ENCODE measurements at regions not wholly inside any gene's neighbourhood (a gene's known extent, or its start where the extent isn't known, plus 50 kb on each side); places are given as distances from the start of the nearest gene placed in this dataset.

GRCh38 chr1:219526074-219526473 is 86.8 kb downstream of the ZC3H11B start (continued):
- TF ChIP-seq CTCF (IDR thresholded peaks at IDR 0.05; ENCODE audit: control extremely low read depth in 1 of 3, insufficient read depth in 1 of 3, low read depth in 1 of 3, low read length in 3 of 3) (no peak), JUND (IDR thresholded peaks at IDR 0.05; ENCODE audit: low read length) (no peak), SIN3A (conservative IDR thresholded peaks at IDR 0.05 in 1 of 2, IDR thresholded peaks at IDR 0.05 in 1 of 2; ENCODE audit: low read depth in 1 of 2, low read length in 2 of 2) (no peak), RAD21 (IDR thresholded peaks at IDR 0.05 in 1 of 2, conservative IDR thresholded peaks at IDR 0.05 in 1 of 2; ENCODE audit: low read depth in 2 of 2, low read length in 2 of 2) (no peak), MAFK (IDR thresholded peaks at IDR 0.05; ENCODE audit: low read depth, low read length) (no peak), YY1 (IDR thresholded peaks at IDR 0.05; ENCODE audit: low read depth, low read length) (no peak), TCF12 (IDR thresholded peaks at IDR 0.05; ENCODE audit: low read depth, low read length) (no peak)
